SU-DHL-6 (cell line): ENCODE measurements at regions not wholly inside any gene's neighbourhood (a gene's known extent, or its start where the extent isn't known, plus 50 kb on each side); places are given as distances from the start of the nearest gene placed in this dataset.

Experiments used
- H2AFZ ChIP-seq: fragments of 200-600 bp; sonication (generic); 2 replicates; pipeline ENCODE4 v1.6.1; 2014; ENCODE audit warnings: low read depth, mild to moderate bottlenecking, moderate library complexity, mixed read lengths, antibody characterized with exemption, low read length; ENCODE audit not compliant: severe bottlenecking
- H3F3A ChIP-seq: fragments of 200-600 bp; shearing (Covaris generic); 2 replicates; pipeline ENCODE4 v1.6.0; 2016; ENCODE audit warnings: antibody characterized with exemption, mild to moderate bottlenecking; ENCODE audit not compliant: insufficient read depth
- H3K27ac ChIP-seq: fragments of 200-600 bp; sonication (generic); 2 replicates; pipeline ENCODE4 v1.5.1; 2016; ENCODE audit warnings: low read depth, mild to moderate bottlenecking, low read length, moderate library complexity, mixed read lengths
- H3K27me3 ChIP-seq: fragments of 200-600 bp; sonication (generic), shearing (Covaris generic); 2 replicates; pipeline ENCODE4 v1.6.0; 2014; ENCODE audit warnings: mild to moderate bottlenecking, low read length
- H3K36me3 ChIP-seq: fragments of 200-600 bp; sonication (generic); 2 replicates; pipeline ENCODE4 v1.6.1; 2014; ENCODE audit warnings: mild to moderate bottlenecking, low read length, mixed read lengths
- H3K4me2 ChIP-seq: fragments of 300-600, 200-600 bp; shearing (Covaris generic), sonication (generic); 2 replicates; pipeline ENCODE4 v1.6.0; 2014; ENCODE audit warnings: low read length, low read depth, mild to moderate bottlenecking; ENCODE audit not compliant: poor library complexity, severe bottlenecking
- H3K4me3 ChIP-seq: fragments of 200-600 bp; sonication (generic); 2 replicates; pipeline ENCODE4 v1.5.1; 2014; ENCODE audit warnings: antibody characterized with exemption, low read length, mild to moderate bottlenecking, mixed read lengths; ENCODE audit not compliant: insufficient read depth, poor library complexity, severe bottlenecking
- H3K79me2 ChIP-seq: fragments of 200-600 bp; sonication (generic); 2 replicates; pipeline ENCODE4 v1.6.1; 2014; ENCODE audit warnings: mild to moderate bottlenecking, low read length, moderate library complexity; ENCODE audit not compliant: insufficient read depth
- H3K9ac ChIP-seq: fragments of 200-600 bp; sonication (generic); 2 replicates; pipeline ENCODE4 v1.7.0; 2014; ENCODE audit warnings: mild to moderate bottlenecking, low read length
- H3K9me2 ChIP-seq: fragments of 200-600 bp; sonication (generic); replicated peaks from 2 replicates; pipeline ENCODE4 v1.6.1; 2014; ENCODE audit warnings: low read length; ENCODE audit not compliant: insufficient read depth
- H3K9me3 ChIP-seq: fragments of 200-600 bp; sonication (generic); 2 replicates; pipeline ENCODE4 v1.6.1; 2014; ENCODE audit warnings: low read length, mixed read lengths; ENCODE audit not compliant: insufficient read depth
- H4K20me1 ChIP-seq: fragments of 200-600 bp; sonication (generic); 2 replicates; pipeline ENCODE4 v1.6.1; 2014; ENCODE audit warnings: low read depth, mild to moderate bottlenecking, antibody characterized with exemption, low read length, moderate library complexity, mixed read lengths
- CTCF ChIP-seq: fragments of 200-600 bp; sonication (generic); IDR thresholded peaks from one replicate; pipeline ENCODE4 v1.5.1; 2017; ENCODE audit warnings: antibody characterized with exemption, mild to moderate bottlenecking, low read length, moderate library complexity; ENCODE audit not compliant: insufficient read depth, poor library complexity, severe bottlenecking
- EZH2phosphoT487 ChIP-seq: fragments of 200-600 bp; sonication (generic), shearing (Covaris generic); conservative IDR thresholded peaks from 2 replicates; pipeline ENCODE4 v1.6.1; 2018; ENCODE audit warnings: mild to moderate bottlenecking, antibody characterized with exemption, low read length, moderate library complexity, mixed read lengths

DNA sequence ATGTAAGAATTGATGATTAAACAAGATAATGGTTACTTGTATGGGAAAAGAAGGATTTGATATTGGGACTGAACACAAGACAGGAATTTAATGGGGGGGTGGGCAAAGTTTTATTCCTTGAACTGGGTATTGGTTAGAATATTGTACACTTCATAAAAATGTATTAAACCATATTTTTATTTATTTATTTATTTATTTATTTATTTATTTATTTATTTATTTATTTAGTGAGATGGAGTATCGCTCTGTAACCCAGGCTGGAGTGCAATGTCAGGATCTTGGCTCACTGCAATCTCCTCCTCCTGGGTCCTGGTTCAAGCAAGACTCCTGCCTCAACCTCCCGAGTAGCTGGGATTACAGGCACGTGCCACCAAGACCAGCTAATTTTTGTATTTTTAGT, 287.1 kb upstream of the SLITRK5 start:
- Histone ChIP-seq H4K20me1 (no peaks in the 10 kb centered on the region), H3K4me2 (no peak overlapping the region), H3K79me2 (no peaks in the 10 kb centered on the region), H2AFZ (no peak overlapping the region), H3K4me3 (no peak overlapping the region), H3F3A (no peaks in the 10 kb centered on the region), H3K36me3 (no peaks in the 10 kb centered on the region), H3K27me3 (no peaks in the 10 kb centered on the region), H3K27ac (no peak overlapping the region), H3K9me2 (no peaks in the 10 kb centered on the region), H3K9me3 (no peaks in the 10 kb centered on the region), H3K9ac (no peak overlapping the region)
- TF ChIP-seq CTCF (no peak), EZH2phosphoT487 (no peak)

GRCh38 chr13:87393358-87393757, 277.8 kb upstream of the SLITRK5 start:
- no peak overlapping the region for H2AFZ ChIP-seq
- H4K20me1 ChIP-seq = no peaks in the 10 kb centered on the region
- peaks cover 5% of the 10 kb centered on the region; the same call in 1 of the 2 replicates for H3K9me3 ChIP-seq
- H3K27me3 ChIP-seq = no peaks in the 10 kb centered on the region
- TF ChIP-seq CTCF (no peak), EZH2phosphoT487 (no peak)
- no peaks in the 10 kb centered on the region for H3F3A ChIP-seq
- H3K27ac ChIP-seq = no peak overlapping the region
- no peak overlapping the region for H3K4me2 ChIP-seq
- H3K9me2 ChIP-seq = no peaks in the 10 kb centered on the region
- no peaks in the 10 kb centered on the region for H3K79me2 ChIP-seq
- no peak overlapping the region for H3K9ac ChIP-seq
- H3K4me3 ChIP-seq = no peak overlapping the region
- no peaks in the 10 kb centered on the region for H3K36me3 ChIP-seq

- no peaks in the 10 kb centered on the region for H3K9me2 ChIP-seq
- no peak overlapping the region for H3K4me3 ChIP-seq
- H3K9ac ChIP-seq = no peak overlapping the region
- H3K4me2 ChIP-seq = no peak overlapping the region
- H3K27me3 ChIP-seq = no peaks in the 10 kb centered on the region
- H3K79me2 ChIP-seq = no peaks in the 10 kb centered on the region
- no peak for TF ChIP-seq EZH2phosphoT487
- no peak for TF ChIP-seq CTCF
- H3F3A ChIP-seq = no peaks in the 10 kb centered on the region
- H3K9me3 ChIP-seq = no peaks in the 10 kb centered on the region
- no peak overlapping the region for H2AFZ ChIP-seq
- no peak overlapping the region for H3K27ac ChIP-seq
- H4K20me1 ChIP-seq = no peaks in the 10 kb centered on the region
- no peaks in the 10 kb centered on the region for H3K36me3 ChIP-seq
Observed at GRCh38 chr13:87398047-87398446, 273.1 kb upstream of the SLITRK5 start.
